HUES6 (cell line): ENCODE measurements at regions not wholly inside any gene's neighbourhood (a gene's known extent, or its start where the extent isn't known, plus 50 kb on each side); places are given as distances from the start of the nearest gene placed in this dataset.

Experiments used
- H3K27ac ChIP-seq: 2 replicates; pipeline ENCODE4 v1.7.0; 2013; ENCODE audit warnings: low read depth, mild to moderate bottlenecking, low read length, inconsistent platforms
- H3K27me3 ChIP-seq: 2 replicates; pipeline ENCODE4 v1.6.1; 2013; ENCODE audit warnings: low read length; ENCODE audit not compliant: control insufficient read depth, insufficient read depth
- H3K36me3 ChIP-seq: 2 replicates; pipeline ENCODE4 v1.6.1; 2013; ENCODE audit warnings: low read length; ENCODE audit not compliant: control insufficient read depth, insufficient read depth
- H3K4me1 ChIP-seq: 2 replicates; pipeline ENCODE4 v1.6.1; 2013; ENCODE audit warnings: low read length; ENCODE audit not compliant: control insufficient read depth, insufficient read depth
- H3K4me3 ChIP-seq: 2 replicates; pipeline ENCODE4 v1.5.1; 2013; ENCODE audit warnings: low read depth, low read length
- H3K9ac ChIP-seq: one replicate; pipeline ENCODE4 v1.6.1; 2013; ENCODE audit warnings: mild to moderate bottlenecking, low read length
- H3K9me3 ChIP-seq: 2 replicates; pipeline ENCODE4 v1.6.1; 2013; ENCODE audit warnings: low read depth, low read length; ENCODE audit not compliant: control insufficient read depth, insufficient read depth

DNA sequence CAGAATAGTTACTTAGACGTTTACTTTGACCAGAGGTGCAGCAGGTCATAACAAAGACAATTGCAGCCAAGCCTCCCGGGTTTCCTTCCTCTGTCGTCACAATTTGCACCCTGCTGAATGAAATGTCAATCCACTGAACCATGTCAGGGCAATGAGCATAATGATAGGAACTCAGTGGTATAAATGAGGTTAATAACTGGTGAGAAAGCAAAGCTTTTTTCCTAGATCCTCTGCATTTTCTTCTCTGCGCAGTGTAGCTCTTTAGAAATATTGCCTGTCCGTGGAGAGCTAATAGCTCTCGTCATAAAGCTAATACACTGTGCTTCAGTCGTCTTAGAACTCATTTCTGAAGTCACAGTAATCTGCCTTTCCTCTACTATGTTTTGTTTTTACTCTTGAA is 1960.1 kb upstream of the ADGRL3 start:
- Histone ChIP-seq H3K9me3 (no peaks in the 10 kb centered on the region), H3K36me3 (no peaks in the 10 kb centered on the region), H3K9ac (no peak overlapping the region), H3K27me3 (no peaks in the 10 kb centered on the region), H3K4me1 (0 out of 2 replicates have a peak, but pooled peaks cover 3% of the 10 kb centered on the region), H3K27ac (no peak overlapping the region), H3K4me3 (no peak overlapping the region)

DNA sequence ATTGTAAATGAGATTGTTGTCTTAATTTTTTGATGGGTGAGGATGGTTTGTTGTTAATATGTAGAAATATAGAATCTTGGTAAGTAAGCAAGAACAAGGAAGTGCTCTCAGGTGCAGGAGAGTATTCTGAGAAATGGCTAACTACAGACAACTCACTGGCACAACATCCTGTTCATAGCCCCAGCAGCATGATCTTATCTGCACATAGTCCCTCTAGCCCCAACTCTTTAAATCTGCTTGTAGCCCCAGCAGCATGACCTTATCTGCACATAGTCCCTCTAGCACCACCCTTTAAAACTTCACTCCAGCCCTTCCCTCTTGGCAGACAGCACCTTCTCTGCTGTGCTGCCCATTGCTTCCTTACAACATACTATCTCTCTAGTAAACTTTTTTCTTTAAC is 1957.1 kb upstream of the ADGRL3 start:
- no peaks in the 10 kb centered on the region for H3K27me3 ChIP-seq

DNA sequence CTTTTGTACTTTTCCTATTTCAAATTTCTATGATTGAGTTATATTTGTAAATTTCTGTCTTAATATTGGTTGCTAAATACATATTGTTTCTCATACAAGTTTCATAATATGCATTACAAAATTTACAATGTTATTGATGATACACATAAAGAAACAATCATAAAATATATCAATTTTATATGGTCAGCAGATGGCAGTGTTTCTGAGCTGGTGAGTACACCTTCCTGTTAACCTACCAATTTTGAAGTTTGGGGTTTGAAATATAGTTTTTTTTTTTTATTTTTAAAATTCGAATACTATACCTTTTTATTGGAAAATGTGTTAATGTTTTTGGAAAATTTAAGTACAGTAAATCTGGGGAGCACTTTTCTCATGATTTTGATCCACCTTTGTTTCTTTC is 1953.1 kb upstream of the ADGRL3 start:
- H3K27ac ChIP-seq: no peak overlapping the region
- H3K9me3 ChIP-seq: no peaks in the 10 kb centered on the region
- no peaks in the 10 kb centered on the region for H3K27me3 ChIP-seq
- H3K9ac ChIP-seq: no peak overlapping the region
- no peak overlapping the region for H3K4me3 ChIP-seq
- no peaks in the 10 kb centered on the region for H3K4me1 ChIP-seq
- H3K36me3 ChIP-seq: no peaks in the 10 kb centered on the region

More for the DNA sequence above, 1957.1 kb upstream of the ADGRL3 start:
- Histone ChIP-seq H3K9me3 (no peaks in the 10 kb centered on the region), H3K4me3 (no peak overlapping the region), H3K9ac (no peak overlapping the region), H3K36me3 (no peaks in the 10 kb centered on the region), H3K27ac (no peak overlapping the region), H3K4me1 (0 out of 2 replicates have a peak, but pooled peaks cover 3% of the 10 kb centered on the region)

DNA sequence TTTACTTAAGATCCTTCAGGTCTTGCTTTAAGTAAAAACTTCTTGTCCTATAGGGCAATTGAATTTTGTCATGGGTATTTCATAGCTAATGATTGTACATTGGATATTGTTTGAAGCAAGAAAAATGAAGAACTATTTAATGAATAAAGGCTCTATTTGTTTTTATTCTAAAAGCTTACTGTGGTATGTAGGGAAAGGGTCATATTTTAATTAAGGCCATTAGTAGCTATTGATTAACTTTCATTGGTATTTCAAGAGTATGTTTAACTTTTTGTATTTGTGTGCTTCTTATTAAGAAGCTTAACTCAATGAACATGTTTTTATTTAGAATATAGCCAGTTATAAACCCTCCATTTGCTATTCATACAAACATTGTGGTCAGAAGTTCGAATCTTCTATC is 1951.8 kb upstream of the ADGRL3 start:
- no peaks in the 10 kb centered on the region for H3K9me3 ChIP-seq
- no peak overlapping the region for H3K27ac ChIP-seq
- no peaks in the 10 kb centered on the region for H3K27me3 ChIP-seq
- no peaks in the 10 kb centered on the region for H3K4me1 ChIP-seq
- H3K9ac ChIP-seq: no peak overlapping the region
- no peak overlapping the region for H3K4me3 ChIP-seq
- no peaks in the 10 kb centered on the region for H3K36me3 ChIP-seq

DNA sequence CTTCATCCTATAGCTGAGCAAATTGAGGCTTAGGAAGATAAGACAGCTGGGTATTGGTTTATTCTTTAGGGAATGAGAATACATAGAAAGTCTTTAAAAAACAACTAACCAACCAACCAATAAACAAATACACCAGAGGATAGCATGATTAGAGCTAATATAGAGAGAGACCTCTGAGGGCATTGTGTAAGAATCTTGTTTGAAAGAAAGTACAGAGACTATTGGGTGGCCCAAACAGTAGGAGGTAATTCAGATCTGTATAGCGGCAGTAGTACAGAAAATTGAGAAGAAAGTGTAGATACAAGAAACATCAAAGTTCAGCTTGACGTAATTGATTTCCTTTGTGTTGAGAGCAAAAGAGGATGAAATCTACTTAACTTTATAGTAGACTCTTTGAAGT is 1951.0 kb upstream of the ADGRL3 start:
- H3K27ac ChIP-seq: no peak overlapping the region
- no peak overlapping the region for H3K9ac ChIP-seq
- no peaks in the 10 kb centered on the region for H3K27me3 ChIP-seq
- no peaks in the 10 kb centered on the region for H3K36me3 ChIP-seq
- no peaks in the 10 kb centered on the region for H3K9me3 ChIP-seq
- H3K4me3 ChIP-seq: no peak overlapping the region
- no peaks in the 10 kb centered on the region for H3K4me1 ChIP-seq

DNA sequence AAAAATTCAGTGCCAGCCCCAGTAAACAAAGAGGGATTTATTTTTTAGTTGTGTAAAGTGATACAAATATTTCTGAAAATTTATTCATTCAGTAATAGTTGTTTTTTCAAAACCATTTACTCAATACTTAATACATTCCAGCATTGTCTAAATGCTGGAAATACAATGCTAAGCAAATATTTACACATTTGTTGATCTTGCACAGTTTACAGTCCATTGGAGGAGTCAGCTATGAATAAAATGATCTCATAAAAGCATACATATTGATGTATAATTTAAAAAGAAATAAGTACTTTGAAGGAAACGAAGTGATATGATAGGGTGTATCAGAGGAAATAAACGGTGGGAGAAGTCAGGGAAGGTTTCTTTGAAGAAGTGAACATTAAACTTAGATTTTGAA is 1942.1 kb upstream of the ADGRL3 start:
- Histone ChIP-seq H3K27ac (no peak overlapping the region), H3K27me3 (no peaks in the 10 kb centered on the region), H3K4me1 (no peaks in the 10 kb centered on the region), H3K9ac (no peak overlapping the region), H3K9me3 (no peaks in the 10 kb centered on the region), H3K4me3 (no peak overlapping the region), H3K36me3 (no peaks in the 10 kb centered on the region)

DNA sequence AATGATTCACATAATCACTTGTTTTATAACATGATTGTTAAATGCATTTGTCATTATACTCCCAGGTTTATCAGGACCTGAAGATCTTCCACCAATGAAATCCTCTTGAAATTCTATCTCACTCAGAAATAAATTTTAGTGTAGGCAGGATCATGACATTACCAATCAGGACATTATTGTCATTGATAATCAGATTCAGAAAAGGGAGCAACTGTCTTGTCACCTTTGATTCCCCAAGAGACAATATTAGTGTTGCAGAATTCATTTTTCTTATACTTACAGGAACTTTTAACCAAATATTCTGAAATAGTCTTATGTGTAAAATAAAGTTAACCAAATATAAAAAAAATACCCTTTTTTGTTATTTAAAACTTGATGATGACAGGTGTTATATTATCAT is 1892.5 kb upstream of the ADGRL3 start:
- Histone ChIP-seq H3K4me3 (no peak overlapping the region), H3K27me3 (no peaks in the 10 kb centered on the region), H3K9ac (no peak overlapping the region), H3K4me1 (no peaks in the 10 kb centered on the region), H3K9me3 (no peaks in the 10 kb centered on the region), H3K27ac (no peak overlapping the region), H3K36me3 (no peaks in the 10 kb centered on the region)

DNA sequence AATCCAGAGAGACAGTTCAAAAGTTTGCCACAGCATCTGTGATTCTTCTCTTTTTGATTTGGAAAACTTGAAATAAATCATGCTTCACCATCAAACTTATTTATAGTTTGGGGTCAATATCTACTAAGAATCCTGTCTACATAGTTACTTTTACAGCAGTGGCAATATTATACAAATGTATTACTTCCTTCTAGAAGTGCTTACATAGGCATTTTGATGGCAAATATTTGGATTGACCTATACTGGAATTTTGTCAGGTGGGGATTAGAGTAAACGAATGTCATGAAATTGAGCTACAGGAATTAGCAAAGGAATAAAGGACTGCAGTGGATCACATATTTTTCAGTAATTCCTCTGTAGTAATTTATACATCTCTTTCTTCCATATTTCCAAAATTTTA is 1885.5 kb upstream of the ADGRL3 start:
- no peaks in the 10 kb centered on the region for H3K9me3 ChIP-seq
- no peaks in the 10 kb centered on the region for H3K4me1 ChIP-seq
- no peaks in the 10 kb centered on the region for H3K27me3 ChIP-seq
- H3K4me3 ChIP-seq: no peak overlapping the region
- no peak overlapping the region for H3K9ac ChIP-seq
- H3K36me3 ChIP-seq: no peaks in the 10 kb centered on the region
- no peak overlapping the region for H3K27ac ChIP-seq

DNA sequence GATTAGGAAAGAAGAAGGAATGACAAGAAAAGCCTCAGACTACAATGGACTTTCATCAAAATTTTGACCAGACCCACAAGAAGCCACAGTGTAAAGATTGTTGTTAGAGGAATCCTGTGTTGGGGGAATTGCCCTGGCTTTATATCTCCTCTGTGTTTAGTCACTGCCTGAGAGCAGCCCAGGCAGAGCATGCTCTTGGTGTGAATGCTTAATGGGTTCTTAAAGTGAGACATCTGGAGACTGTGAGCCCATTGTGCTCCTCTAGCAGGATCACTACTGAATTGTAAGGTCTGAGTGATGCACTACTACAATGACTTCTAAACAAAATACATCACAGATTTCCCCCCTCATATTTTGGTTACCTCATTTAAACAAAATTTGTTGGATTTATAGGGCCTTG is 1860.5 kb upstream of the ADGRL3 start:
- Histone ChIP-seq H3K9me3 (no peaks in the 10 kb centered on the region), H3K4me3 (no peak overlapping the region), H3K36me3 (no peaks in the 10 kb centered on the region), H3K9ac (no peak overlapping the region), H3K4me1 (no peaks in the 10 kb centered on the region), H3K27ac (no peak overlapping the region), H3K27me3 (no peaks in the 10 kb centered on the region)

DNA sequence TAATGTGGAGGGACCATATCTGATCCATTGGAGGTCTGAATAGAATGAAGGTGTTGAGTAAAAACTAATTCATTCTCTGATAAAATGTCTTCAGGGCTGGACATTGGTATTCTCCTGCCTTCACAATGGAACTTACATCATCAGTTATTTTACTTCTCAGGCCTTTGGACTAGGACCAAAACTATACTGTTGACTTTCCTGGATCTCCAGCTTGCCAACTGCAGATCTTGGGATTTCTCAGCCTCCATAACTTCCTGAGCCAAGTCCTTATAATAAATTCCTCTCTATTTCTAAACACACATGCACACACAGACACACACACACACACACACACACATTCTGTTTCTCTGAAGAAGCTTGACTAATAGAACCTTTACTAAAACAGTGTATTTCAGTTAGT is 1858.6 kb upstream of the ADGRL3 start:
- no peak overlapping the region for H3K4me3 ChIP-seq
- H3K9ac ChIP-seq: no peak overlapping the region
- H3K36me3 ChIP-seq: no peaks in the 10 kb centered on the region
- H3K27me3 ChIP-seq: no peaks in the 10 kb centered on the region
- no peaks in the 10 kb centered on the region for H3K9me3 ChIP-seq
- no peak overlapping the region for H3K27ac ChIP-seq
- no peaks in the 10 kb centered on the region for H3K4me1 ChIP-seq

DNA sequence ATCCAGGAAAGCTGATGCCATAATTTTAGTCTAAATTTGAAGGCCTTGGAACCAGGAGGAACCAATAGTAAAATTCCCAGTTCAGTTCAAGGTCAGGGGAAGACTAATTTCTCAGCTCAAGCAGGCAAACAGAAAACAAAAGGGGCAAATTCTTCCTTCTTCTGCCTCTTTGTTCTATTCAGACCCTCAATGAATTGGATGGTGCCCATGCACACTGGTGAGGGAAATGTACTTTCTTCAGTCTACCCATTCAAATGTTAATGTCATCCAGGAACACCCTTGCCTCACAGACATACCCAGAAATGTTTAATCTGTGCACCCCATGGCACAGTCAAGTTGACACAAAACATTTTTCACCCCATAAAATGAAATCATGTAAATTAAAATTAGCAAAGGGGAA is 1851.2 kb upstream of the ADGRL3 start:
- H3K27me3 ChIP-seq: no peaks in the 10 kb centered on the region

DNA sequence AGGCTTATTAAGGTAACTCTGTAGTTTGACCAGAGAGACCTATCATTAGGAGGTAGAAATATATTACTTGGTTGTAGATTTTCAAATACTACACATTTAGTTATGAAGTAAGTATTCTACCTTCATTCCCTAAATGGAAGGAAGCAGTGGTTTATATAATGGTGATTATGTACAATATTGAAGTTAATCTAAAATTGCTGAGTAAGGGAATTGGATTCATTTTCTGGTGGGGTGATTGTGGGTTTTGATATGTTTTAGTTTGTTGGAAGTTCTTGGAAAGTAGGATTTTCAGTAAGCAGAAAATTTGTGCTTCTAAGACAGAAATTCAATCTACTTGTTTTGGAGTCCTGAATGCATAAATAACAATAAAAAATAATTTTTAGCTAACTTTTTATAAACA is 1830.9 kb upstream of the ADGRL3 start:
- H3K36me3 ChIP-seq: no peaks in the 10 kb centered on the region
- H3K27ac ChIP-seq: no peak overlapping the region
- H3K4me3 ChIP-seq: no peak overlapping the region
- no peak overlapping the region for H3K9ac ChIP-seq
- H3K4me1 ChIP-seq: no peaks in the 10 kb centered on the region
- no peaks in the 10 kb centered on the region for H3K27me3 ChIP-seq
- no peaks in the 10 kb centered on the region for H3K9me3 ChIP-seq

More for the DNA sequence above, 1851.2 kb upstream of the ADGRL3 start:
- H3K27ac ChIP-seq: no peak overlapping the region
- no peaks in the 10 kb centered on the region for H3K9me3 ChIP-seq
- no peaks in the 10 kb centered on the region for H3K36me3 ChIP-seq
- H3K4me3 ChIP-seq: no peak overlapping the region
- H3K9ac ChIP-seq: no peak overlapping the region
- no peaks in the 10 kb centered on the region for H3K4me1 ChIP-seq
